ENCODE measurements at regions not wholly inside any gene's neighbourhood (a gene's known extent, or its start where the extent isn't known, plus 50 kb on each side); places are given as distances from the start of the nearest gene placed in this dataset.

DNA sequence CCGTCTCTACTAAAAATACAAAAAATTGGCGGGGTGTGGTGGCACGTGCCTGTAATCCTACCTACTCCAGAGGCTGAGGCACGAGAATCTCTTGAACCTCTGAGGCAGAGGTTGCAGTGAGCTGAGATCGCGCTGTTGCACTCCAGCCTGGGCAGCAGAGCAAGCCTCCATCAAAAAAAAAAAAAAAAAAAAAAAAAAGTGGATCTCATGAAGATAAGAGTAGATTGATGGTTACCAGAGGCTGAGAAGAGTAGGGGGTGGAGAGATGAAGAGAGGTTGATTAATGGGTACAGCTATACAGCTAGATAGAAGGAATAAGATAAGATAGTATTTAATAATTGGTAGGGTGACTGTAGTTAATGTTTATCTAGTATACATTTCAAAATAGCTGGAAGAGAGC lies 65.9 kb upstream of the LRRC3B start:
- DNase-seq: no peak

DNA sequence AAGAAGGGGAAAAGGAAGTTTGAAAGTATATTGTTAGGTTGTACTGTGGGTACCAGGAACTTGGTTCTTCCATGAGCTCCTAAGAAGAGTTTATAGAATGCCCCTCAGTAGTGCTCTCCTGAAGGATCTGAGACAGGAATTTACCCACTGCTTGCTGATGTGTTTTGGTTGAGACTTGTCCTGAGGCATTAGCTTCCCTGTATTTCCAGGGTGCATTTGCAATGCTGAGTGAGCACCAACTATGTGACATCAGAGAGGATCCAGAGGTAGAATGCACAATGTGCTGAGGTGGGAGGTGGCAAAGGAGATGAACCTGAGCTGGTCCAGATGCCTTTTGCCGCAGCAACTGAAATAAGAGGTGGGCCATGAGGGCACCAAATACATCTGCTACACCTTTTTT lies 64.3 kb upstream of the LRRC3B start:
- no peak for DNase-seq

DNA sequence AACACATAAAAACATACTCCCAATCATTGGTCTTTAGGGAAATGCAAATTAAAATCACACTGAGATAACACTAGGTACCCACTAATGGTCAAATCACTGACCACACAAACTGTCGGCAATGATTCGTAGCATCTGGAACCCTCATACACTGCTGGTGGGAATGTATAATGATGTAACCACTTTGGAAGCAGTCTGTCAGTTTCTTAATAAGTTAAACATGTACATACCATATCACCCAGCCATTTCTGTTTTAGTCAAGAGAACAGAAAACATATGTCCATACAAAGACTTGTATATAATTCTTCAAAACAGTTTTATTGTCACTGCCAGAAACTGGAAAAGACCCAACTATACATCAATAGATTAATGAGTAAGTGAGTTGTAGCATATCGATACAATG lies 63.3 kb upstream of the LRRC3B start:
- DNase-seq: no peak

- no peak for DNase-seq
These were observed 62.5 kb upstream of the LRRC3B start for GRCh38 chr3:26560081-26560480.

DNA sequence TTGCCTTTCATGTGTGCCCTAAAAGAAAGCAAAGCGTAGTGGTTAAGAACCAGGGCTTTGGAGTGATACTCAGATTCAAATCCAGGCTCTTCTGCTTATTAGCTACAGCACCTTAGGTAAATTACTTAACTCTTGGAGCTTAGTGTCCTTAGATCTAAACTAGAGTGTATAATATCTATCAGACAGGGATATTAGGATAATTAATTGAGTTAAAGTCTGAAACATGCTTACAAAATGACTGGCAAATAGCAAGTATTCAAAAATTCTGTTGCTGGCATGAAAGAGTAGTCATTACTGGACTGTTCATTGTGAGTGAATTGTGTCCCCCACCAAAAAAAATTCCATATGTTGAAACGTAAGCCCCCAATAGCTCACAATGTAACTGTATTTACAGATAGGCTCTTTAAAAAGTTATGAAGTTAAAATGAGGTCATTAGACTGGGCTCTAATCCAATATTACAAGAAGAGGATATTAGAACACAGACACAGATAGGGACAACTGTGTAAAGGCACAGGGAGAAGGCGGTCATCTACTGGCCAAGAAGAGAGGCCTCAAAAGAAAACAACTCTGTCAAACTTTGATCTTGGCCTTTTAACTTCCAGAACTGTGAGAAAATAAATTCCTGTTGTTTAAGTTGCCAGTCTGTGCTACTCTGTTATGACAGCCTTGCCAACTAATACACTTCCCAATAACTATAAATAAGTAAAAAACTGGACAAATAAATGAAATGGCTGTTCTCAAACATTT lies 60.4 kb upstream of the LRRC3B start:
- no peak for DNase-seq
